GM12892 (cell line): ENCODE measurements at regions not wholly inside any gene's neighbourhood (a gene's known extent, or its start where the extent isn't known, plus 50 kb on each side); places are given as distances from the start of the nearest gene placed in this dataset.

Experiments
- POLR2A ChIP-seq: IDR thresholded peaks from 2 replicates; pipeline ENCODE4 v1.6.1; 2011; ENCODE audit warnings: low read depth, low read length, control low read depth
- POLR2AphosphoS5 ChIP-seq: IDR thresholded peaks from 2 replicates; pipeline ENCODE4 v1.6.1; 2011; ENCODE audit warnings: low read depth, low read length, control low read depth

GRCh38 chr19:28332351-28332750 lies 880.6 kb downstream of the UQCRFS1 start:
- no peak for TF ChIP-seq POLR2A
- TF ChIP-seq POLR2AphosphoS5, result no peak
